ENCODE measurements at regions not wholly inside any gene's neighbourhood (a gene's known extent, or its start where the extent isn't known, plus 50 kb on each side); places are given as distances from the start of the nearest gene placed in this dataset.

DNA sequence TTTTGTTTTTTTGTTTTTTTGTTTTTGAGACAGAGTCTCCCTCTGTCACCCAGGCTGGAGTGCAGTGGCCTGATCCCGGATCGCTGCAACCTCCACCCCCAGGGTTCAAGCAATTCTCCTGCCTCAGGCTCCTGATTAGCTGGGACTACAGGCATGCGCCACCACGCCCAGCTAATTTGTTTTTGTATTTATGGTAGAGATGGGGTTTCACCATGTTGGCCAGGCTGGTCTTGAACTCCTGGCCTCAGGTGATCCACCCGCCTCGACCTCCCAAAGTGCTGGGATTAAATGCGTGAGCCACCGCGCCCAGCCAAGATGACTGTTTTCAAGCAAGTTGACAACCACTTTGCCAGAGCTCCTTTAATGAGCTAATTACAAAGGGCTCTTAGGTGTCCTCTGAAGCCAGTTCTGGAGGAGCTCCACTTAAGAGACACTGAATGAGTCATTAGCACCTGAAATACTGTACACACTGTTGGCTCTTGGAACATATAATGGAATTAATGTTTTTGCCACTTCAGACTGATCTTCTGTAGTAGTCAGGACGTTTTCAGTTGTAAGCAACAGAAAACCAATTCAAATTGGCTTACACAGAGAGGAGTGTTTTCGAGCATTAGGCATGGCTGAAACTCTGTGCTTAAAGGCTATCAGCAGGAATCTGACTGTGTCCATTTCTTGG lies 55.4 kb upstream of the MED13L start:
- TF ChIP-seq, protein P1, sequence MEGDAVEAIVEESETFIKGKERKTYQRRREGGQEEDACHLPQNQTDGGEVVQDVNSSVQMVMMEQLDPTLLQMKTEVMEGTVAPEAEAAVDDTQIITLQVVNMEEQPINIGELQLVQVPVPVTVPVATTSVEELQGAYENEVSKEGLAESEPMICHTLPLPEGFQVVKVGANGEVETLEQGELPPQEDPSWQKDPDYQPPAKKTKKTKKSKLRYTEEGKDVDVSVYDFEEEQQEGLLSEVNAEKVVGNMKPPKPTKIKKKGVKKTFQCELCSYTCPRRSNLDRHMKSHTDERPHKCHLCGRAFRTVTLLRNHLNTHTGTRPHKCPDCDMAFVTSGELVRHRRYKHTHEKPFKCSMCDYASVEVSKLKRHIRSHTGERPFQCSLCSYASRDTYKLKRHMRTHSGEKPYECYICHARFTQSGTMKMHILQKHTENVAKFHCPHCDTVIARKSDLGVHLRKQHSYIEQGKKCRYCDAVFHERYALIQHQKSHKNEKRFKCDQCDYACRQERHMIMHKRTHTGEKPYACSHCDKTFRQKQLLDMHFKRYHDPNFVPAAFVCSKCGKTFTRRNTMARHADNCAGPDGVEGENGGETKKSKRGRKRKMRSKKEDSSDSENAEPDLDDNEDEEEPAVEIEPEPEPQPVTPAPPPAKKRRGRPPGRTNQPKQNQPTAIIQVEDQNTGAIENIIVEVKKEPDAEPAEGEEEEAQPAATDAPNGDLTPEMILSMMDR (IDR thresholded peaks at IDR 0.05), result no peak
- no peak for TF ChIP-seq POLR2A (IDR thresholded peaks at IDR 0.05)
